ENCODE measurements at regions not wholly inside any gene's neighbourhood (a gene's known extent, or its start where the extent isn't known, plus 50 kb on each side); places are given as distances from the start of the nearest gene placed in this dataset.

DNA sequence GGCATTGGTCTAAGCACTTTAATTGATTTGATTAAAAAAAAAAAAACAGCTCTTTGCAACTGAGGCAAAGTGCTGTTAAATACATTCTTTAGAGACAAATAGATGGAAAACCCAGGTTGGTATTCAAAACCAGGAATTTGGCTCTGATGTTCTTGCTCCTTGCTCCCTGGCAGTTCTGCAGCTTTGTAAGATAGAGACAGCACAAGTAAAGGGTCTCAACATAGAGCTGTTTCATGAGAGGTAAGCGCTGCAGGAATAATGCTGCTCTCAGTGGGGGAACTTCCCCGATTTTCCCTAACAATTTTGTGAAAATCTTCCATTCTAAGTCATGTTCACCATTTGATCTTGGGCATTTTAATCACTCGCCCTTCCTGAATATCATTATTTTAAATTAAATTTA lies 479.5 kb upstream of the HS3ST1 start:
- no peaks in the 10 kb centered on the region for H3K9me3 ChIP-seq (ENCODE audit: severe bottlenecking)
- H3K27me3 ChIP-seq (ENCODE audit: insufficient read depth, poor library complexity, severe bottlenecking) = no peaks in the 10 kb centered on the region
- no peak for DNase-seq (ENCODE audit: low spot score)
- H3K4me1 ChIP-seq (ENCODE audit: insufficient read depth, poor library complexity, severe bottlenecking) = no peaks in the 10 kb centered on the region
- no peak overlapping the region for H3K4me3 ChIP-seq (ENCODE audit: severe bottlenecking)
- ATAC-seq (ENCODE audit: low read depth) = no peak
- no peak overlapping the region for H3K27ac ChIP-seq (ENCODE audit: poor library complexity, severe bottlenecking)
- H3K36me3 ChIP-seq (ENCODE audit: low read depth) = no peaks in the 10 kb centered on the region
- TF ChIP-seq, protein P1, sequence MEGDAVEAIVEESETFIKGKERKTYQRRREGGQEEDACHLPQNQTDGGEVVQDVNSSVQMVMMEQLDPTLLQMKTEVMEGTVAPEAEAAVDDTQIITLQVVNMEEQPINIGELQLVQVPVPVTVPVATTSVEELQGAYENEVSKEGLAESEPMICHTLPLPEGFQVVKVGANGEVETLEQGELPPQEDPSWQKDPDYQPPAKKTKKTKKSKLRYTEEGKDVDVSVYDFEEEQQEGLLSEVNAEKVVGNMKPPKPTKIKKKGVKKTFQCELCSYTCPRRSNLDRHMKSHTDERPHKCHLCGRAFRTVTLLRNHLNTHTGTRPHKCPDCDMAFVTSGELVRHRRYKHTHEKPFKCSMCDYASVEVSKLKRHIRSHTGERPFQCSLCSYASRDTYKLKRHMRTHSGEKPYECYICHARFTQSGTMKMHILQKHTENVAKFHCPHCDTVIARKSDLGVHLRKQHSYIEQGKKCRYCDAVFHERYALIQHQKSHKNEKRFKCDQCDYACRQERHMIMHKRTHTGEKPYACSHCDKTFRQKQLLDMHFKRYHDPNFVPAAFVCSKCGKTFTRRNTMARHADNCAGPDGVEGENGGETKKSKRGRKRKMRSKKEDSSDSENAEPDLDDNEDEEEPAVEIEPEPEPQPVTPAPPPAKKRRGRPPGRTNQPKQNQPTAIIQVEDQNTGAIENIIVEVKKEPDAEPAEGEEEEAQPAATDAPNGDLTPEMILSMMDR (IDR thresholded peaks at IDR 0.05; ENCODE audit: poor library complexity, severe bottlenecking) = no peak

DNA sequence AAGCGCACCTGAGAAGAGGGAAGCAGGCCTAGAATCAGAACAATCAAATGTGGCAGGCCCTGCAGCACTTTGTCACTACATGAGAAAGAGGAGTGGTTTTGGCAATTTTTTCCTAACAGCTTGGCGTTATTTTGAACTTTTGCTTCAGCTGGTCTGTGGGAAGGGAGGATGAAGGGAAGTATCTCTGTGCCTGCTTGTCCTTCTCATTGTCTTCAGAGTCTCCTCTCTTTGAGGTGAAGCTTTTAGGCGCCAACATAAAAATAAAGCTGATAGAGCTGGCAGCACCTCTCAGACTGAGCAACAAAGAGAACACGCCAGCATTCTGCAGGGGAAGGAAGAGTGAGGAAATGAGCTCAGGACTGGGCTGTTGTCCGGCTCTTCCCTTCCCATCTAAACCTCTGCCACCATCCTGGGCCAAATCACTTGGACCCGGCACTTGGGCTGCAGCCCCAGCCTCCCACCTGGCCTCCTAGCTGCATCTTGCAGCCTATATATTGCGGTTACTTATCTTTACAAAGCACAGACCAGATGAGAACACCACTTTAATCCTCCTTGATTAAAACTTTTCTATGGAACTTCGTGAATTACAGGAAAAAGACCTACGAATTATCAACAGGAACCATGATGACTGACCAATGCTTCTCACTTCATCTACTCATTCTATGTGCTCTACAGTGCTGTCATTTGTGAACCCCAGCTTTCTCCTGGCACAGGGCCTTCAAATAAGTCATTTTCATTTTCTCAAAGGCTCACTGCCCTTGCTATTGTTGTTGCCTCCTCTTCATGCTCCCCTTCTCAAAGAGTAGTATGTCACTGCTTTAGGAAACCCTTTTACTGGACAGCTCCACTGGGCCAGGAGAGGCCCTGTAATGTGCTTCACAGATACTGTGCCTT lies 476.4 kb upstream of the HS3ST1 start:
- no peaks in the 10 kb centered on the region for H3K9me3 ChIP-seq (ENCODE audit: severe bottlenecking)
- H3K4me3 ChIP-seq (ENCODE audit: severe bottlenecking) = no peak overlapping the region
- TF ChIP-seq, protein P1 (IDR thresholded peaks at IDR 0.05; ENCODE audit: poor library complexity, severe bottlenecking) = no peak
- no peaks in the 10 kb centered on the region for H3K4me1 ChIP-seq (ENCODE audit: insufficient read depth, poor library complexity, severe bottlenecking)
- DNase-seq (ENCODE audit: low spot score) (no peak), ATAC-seq (ENCODE audit: low read depth) (no peak)
- H3K27me3 ChIP-seq (ENCODE audit: insufficient read depth, poor library complexity, severe bottlenecking) = no peaks in the 10 kb centered on the region
- no peaks in the 10 kb centered on the region for H3K36me3 ChIP-seq (ENCODE audit: low read depth)
- no peak overlapping the region for H3K27ac ChIP-seq (ENCODE audit: poor library complexity, severe bottlenecking)

DNA sequence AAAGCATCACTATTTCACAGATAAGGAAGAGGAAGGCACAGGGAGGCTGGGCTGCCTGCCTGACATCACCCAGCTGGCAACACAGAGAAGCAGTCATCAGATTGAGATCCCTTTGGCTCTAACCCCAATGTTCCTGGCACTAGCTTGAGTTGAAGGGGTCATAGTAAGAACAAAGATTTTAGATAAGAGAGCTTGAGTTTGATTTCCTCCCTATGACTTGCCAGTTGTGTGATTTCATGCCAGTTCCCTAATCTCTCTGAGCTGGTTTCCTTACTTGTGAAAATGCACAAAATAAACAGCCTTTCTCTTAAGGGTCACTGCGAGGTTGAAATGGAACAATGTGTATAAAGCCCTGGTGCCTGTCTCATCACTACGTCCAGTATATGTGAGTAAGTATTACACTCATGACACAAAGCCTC lies 475.4 kb upstream of the HS3ST1 start:
- H3K4me1 ChIP-seq (ENCODE audit: insufficient read depth, poor library complexity, severe bottlenecking) = no peaks in the 10 kb centered on the region
- no peaks in the 10 kb centered on the region for H3K9me3 ChIP-seq (ENCODE audit: severe bottlenecking)
- ATAC-seq (ENCODE audit: low read depth) (no peak), DNase-seq (ENCODE audit: low spot score) (no peak)
- no peak overlapping the region for H3K4me3 ChIP-seq (ENCODE audit: severe bottlenecking)
- no peaks in the 10 kb centered on the region for H3K36me3 ChIP-seq (ENCODE audit: low read depth)
- TF ChIP-seq, protein P1 (IDR thresholded peaks at IDR 0.05; ENCODE audit: poor library complexity, severe bottlenecking) = no peak
- H3K27ac ChIP-seq (ENCODE audit: poor library complexity, severe bottlenecking) = no peak overlapping the region
- no peaks in the 10 kb centered on the region for H3K27me3 ChIP-seq (ENCODE audit: insufficient read depth, poor library complexity, severe bottlenecking)

DNA sequence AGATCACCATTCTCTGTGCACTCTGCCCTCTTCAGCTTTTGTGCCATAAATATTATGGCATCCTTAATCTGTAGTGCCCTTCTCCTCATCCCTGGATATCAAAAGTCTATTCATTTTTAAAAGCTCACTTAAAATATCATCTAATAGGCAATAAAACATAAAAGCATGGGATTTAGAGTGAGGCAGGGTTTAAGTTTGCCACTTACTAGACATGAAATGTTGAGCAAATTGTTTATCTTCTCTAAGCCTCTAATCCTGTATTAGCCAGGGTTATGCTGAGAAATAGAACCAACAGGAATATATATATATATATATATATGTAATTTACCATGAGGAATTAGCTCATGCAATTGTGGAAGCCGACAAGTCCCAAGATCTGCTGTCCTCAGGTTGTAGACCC lies 472.4 kb upstream of the HS3ST1 start:
- Histone ChIP-seq H3K4me1 (ENCODE audit: insufficient read depth, poor library complexity, severe bottlenecking) (no peaks in the 10 kb centered on the region), H3K27me3 (ENCODE audit: insufficient read depth, poor library complexity, severe bottlenecking) (no peaks in the 10 kb centered on the region), H3K4me3 (ENCODE audit: severe bottlenecking) (no peak overlapping the region), H3K9me3 (ENCODE audit: severe bottlenecking) (no peaks in the 10 kb centered on the region), H3K36me3 (ENCODE audit: low read depth) (no peaks in the 10 kb centered on the region), H3K27ac (ENCODE audit: poor library complexity, severe bottlenecking) (no peak overlapping the region)
- ATAC-seq (ENCODE audit: low read depth) (no peak), DNase-seq (ENCODE audit: low spot score) (no peak)
- TF ChIP-seq, protein P1 (IDR thresholded peaks at IDR 0.05; ENCODE audit: poor library complexity, severe bottlenecking) = no peak

DNA sequence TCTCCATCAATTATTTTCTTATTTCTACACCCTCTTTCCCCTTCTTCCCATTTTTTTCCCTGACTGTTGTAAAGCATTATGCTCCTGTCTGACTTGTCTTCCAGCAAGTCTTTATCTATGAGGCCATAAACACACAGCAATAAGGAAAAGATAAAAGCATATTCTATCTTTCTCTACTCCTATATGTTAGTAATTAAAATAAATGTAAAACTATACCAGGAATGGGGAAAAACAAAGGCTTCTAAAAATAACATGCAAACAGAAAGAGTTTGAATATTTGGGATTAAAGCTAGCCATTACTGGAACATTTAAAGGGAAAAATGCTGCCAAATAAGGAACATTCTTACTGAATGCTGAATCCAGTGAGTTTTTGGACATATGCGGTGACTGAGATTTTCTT lies 471.7 kb upstream of the HS3ST1 start:
- no peak overlapping the region for H3K27ac ChIP-seq (ENCODE audit: poor library complexity, severe bottlenecking)
- no peak overlapping the region for H3K4me3 ChIP-seq (ENCODE audit: severe bottlenecking)
- TF ChIP-seq, protein P1 (IDR thresholded peaks at IDR 0.05; ENCODE audit: poor library complexity, severe bottlenecking) = no peak
- no peaks in the 10 kb centered on the region for H3K9me3 ChIP-seq (ENCODE audit: severe bottlenecking)
- ATAC-seq (ENCODE audit: low read depth) (no peak), DNase-seq (ENCODE audit: low spot score) (no peak)
- no peaks in the 10 kb centered on the region for H3K4me1 ChIP-seq (ENCODE audit: insufficient read depth, poor library complexity, severe bottlenecking)
- no peaks in the 10 kb centered on the region for H3K27me3 ChIP-seq (ENCODE audit: insufficient read depth, poor library complexity, severe bottlenecking)
- H3K36me3 ChIP-seq (ENCODE audit: low read depth) = no peaks in the 10 kb centered on the region

Data from RWPE2 (cell line).